GM21423 (cell line): ENCODE measurements at regions not wholly inside any gene's neighbourhood (a gene's known extent, or its start where the extent isn't known, plus 50 kb on each side); places are given as distances from the start of the nearest gene placed in this dataset.
"Not testable (repeated sequence)": the region's sequence is repeated elsewhere in the genome, so short reads cannot be mapped to it uniquely, and the experiment has no call there.

Experiments
- ATAC-seq: cut with Tn5 transposase; IDR thresholded peaks from one replicate; pipeline ENCODE4 v1.9.1; 2021; ENCODE audit warnings: mild to moderate bottlenecking, moderate library complexity; ENCODE audit not compliant: unreplicated experiment

DNA sequence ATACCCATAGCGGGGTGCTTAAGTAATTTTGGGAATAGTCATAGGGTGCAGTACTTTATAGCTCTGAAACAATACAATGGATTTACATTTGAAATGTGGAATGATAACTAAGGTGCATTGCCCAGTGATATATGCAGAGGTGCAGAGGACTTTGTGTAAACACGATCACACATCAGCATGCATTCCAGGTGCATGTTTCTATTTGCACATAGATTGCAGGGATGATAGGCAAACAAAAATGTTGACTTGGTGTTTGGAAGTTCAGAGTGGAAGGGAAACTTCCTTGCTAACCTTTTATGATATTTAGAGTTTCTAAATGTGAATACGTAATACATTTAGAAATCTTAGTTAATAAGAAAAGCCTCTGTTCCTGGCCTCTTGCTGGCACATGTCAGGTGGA is 941.5 kb downstream of the TUBA3C start:
- not testable (repeated sequence) for ATAC-seq

- not testable (repeated sequence) for ATAC-seq
These were observed 943.0 kb downstream of the TUBA3C start for GRCh38 chr13:18238586-18238985.

- ATAC-seq = no peak
These were observed 945.2 kb downstream of the TUBA3C start for GRCh38 chr13:18236528-18236815.

DNA sequence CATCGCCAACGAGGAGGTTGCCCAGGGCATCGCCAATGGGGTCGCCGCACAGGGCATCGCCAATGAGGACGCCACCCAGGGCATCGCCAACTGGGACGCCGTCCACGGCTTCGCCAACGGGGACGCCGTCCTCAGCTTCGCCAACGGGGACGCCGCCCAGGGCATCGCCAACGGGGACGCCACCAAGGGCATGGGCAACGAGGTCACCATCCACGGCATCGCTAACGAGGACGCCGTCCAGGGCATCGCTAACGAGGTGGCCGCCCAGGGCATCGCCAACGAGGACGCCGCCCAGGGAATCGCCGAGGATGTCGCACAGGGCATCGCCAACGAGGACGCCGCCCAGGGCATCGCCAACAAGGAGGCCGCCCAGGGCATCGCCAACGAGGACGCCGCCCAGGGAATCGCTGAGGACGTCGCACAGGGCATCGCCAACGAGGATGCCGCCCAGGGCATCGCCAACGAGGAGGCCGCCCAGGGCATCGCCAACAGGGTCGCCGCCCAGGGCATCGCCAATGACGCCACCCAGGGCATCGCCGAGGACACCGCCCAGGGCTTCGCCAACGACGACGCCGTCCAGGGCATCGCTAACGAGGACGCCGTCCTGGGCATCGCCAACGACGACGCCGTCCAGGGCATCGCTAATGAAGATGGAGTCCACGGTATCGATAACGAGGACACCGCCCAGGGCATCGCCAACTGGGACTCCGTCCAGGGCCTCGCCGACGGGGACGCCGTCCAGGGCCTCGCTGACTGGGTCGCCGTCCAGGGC is 945.7 kb downstream of the TUBA3C start:
- ATAC-seq = no peak

DNA sequence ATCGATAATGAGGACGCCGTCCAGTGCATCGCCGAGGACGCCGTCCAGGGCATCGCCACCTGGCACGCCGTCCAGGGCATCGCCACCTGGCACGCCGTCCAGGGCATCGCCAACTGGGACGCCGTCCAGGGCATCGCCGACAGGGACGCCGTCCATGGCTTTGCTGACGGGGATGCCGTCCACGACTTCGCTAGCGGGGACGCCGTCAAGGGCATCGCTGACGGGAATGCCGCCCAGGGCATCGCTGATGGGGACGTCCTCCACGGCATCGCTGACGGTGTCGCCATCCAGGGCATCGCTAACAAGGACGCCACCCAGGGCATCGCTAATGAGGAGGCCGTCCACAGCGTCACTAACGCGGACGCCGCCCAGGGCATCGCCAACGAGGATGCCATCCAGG is 946.5 kb downstream of the TUBA3C start:
- no peak for ATAC-seq

GRCh38 chr13:18234451-18234850 is 947.2 kb downstream of the TUBA3C start:
- not testable (repeated sequence) for ATAC-seq

- ATAC-seq = no peak
These were observed 947.8 kb downstream of the TUBA3C start for GRCh38 chr13:18233783-18234299.

GRCh38 chr13:18232994-18233782 is 948.4 kb downstream of the TUBA3C start:
- no peak for ATAC-seq

- no peak for ATAC-seq
These were observed 949.2 kb downstream of the TUBA3C start for GRCh38 chr13:18232298-18232993.

DNA sequence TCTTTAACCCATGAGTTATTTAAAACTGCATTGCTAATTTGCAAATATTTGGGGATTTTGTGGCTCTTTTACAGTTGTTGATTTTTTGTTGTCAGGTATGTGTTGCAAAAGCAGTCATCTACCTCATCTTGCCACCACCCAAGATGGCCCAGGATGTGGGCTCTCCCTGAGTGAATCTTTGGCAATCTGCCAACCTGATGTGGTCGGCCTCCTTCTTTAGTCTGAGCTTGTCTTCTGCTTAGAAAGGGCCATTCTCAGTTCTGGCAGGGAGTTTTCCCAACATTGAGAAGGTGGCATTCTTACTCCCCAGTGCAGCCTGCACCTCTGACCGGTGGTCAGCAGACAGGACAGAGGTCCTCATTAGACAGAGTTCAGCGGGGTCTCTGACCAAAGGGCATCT is 957.2 kb downstream of the TUBA3C start:
- ATAC-seq = not testable (repeated sequence)

DNA sequence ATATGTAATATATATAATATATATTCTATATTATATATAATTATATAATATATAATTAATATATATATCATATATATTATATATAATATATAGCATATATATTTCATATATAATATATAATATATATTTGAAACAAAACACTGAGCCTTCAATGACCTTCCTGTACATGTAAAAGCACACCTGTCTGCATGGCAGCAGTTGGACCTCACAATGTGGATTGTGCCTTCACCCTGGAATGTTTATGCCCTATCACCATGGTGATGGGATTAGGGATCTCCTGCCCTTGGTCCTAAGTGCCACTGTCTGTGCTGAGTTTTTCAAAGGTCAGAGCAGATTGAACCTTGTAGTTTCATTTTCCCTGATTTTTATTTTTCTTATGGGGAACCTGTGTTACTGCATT is 966.9 kb downstream of the TUBA3C start:
- ATAC-seq = not testable (repeated sequence)

GRCh38 chr13:18213511-18213910 is 968.1 kb downstream of the TUBA3C start:
- ATAC-seq = not testable (repeated sequence)

DNA sequence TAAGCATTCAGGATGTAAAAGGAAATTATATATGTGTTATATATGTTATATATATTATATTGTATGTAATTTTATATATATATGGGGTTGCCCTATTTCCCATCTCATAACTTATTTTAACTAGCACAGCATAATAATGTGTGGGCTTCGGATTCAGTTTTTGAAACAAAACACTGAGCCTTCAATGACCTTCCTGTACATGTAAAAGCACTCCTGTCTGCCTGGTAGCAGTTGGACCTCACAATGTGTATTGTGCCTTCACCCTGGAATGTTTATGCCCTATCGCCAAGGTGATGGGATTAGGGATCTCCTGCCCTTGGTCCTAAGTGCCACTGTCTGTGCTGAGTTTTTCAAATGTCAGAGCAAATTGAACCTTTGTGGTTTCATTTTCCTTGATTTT is 968.8 kb downstream of the TUBA3C start:
- ATAC-seq = peak; percentile 31

- peak; percentile 91 for ATAC-seq
These were observed 969.7 kb downstream of the TUBA3C start for GRCh38 chr13:18211752-18212560.

GRCh38 chr13:18204614-18205178 is 976.9 kb downstream of the TUBA3C start:
- not testable (repeated sequence) for ATAC-seq

- ATAC-seq = not testable (repeated sequence)
These were observed 986.3 kb downstream of the TUBA3C start for GRCh38 chr13:18195365-18195678.

DNA sequence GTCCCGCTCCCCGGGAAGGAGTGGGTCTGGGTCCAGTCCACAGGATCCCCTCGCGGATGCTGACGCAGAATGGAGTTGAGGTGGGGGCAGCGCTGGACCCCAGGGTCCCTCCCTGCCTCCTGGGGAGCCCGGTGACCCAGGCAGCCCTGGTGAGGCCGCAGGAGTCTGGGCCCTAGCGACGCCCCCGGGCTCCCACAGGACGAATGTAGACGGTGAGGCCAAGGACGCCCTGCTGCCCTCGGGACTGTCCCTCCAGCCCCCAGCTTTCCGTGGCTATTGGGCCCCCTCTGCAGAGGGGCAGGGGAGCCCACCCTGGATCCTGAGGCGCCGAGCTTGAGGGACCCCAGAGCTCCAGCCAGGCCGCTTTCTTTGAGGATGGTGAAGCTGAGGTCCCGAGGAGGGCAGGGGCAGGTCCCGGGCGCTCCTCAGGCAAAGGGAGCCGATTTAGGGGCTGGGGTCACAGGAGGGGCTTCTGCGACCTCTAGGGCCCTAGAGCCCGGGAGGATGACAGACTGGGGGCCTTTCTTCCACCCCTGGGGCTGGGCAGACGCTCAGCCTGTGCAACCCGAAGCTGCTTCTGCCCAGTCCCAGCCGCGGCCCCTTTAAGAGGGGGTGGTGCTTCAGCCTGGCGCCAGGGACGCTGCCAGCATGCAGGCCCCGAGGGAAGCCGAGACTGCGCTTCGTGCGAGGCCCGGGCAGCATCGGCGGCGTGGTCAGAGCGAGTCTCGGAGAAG is 986.8 kb downstream of the TUBA3C start:
- not testable (repeated sequence) for ATAC-seq

- ATAC-seq = not testable (repeated sequence)
These were observed 987.5 kb downstream of the TUBA3C start for GRCh38 chr13:18194104-18194503.
